Panc1 (cell line): ENCODE measurements at regions not wholly inside any gene's neighbourhood (a gene's known extent, or its start where the extent isn't known, plus 50 kb on each side); places are given as distances from the start of the nearest gene placed in this dataset.
"Not testable (repeated sequence)": the region's sequence is repeated elsewhere in the genome, so short reads cannot be mapped to it uniquely, and the experiment has no call there.

Experiments used
- ATAC-seq: fragments of 200-7000 bp; cut with Tn5 transposase; 2 replicates; pipeline ENCODE4 v1.9.1; 2020; ENCODE audit warnings: mild to moderate bottlenecking, moderate library complexity
- BruUV-seq: library from RNA; stranded (reverse); fragments of 400-500 nt; replicated peaks from 2 replicates; lab custom pipeline; 2021; lab: Mats Ljungman, UMichigan
- CTCF ChIA-PET: fragments of 300-600 bp; sonication (Branson Sonifier 250); formaldehyde crosslinking; loops from one replicate; lab custom pipeline; 2022; ENCODE audit warnings: antibody characterized with exemption; lab: Charles Lee
- POLR2A ChIA-PET: fragments of 300-600 bp; sonication (Branson Sonifier 250); formaldehyde crosslinking; loops from one replicate; lab custom pipeline; 2022; ENCODE audit warnings: antibody characterized with exemption; lab: Charles Lee
- DNase-seq: peaks from one replicate; pipeline ENCODE4 v3.0.0-alpha.2; 2010; ENCODE audit warnings: low read depth, low spot score
- H3K27ac ChIP-seq: 2 replicates; pipeline ENCODE4 v1.5.1; 2011; ENCODE audit warnings: mild to moderate bottlenecking, low read length, inconsistent platforms
- H3K27me3 ChIP-seq: fragments of 200-500 bp; sonication (Bioruptor generic); 2 replicates; pipeline ENCODE4 v1.6.0; 2014; ENCODE audit warnings: low read length, inconsistent platforms; ENCODE audit not compliant: control insufficient read depth, insufficient read depth
- H3K36me3 ChIP-seq: fragments of 200-500 bp; sonication (Bioruptor generic); 2 replicates; pipeline ENCODE4 v1.5.1; 2014; ENCODE audit warnings: inconsistent platforms, mild to moderate bottlenecking, low read length, moderate library complexity; ENCODE audit not compliant: control insufficient read depth, insufficient read depth
- H3K4me1 ChIP-seq: 2 replicates; pipeline ENCODE4 v1.5.1; 2011; ENCODE audit warnings: inconsistent platforms, mild to moderate bottlenecking, low read length, moderate library complexity; ENCODE audit not compliant: control insufficient read depth, insufficient read depth
- H3K4me3 ChIP-seq, 2 experiments: 2 replicates each; pipeline ENCODE4 v1.5.1; 2011 to 2012; ENCODE audit warnings: low read depth in 2 of 2, low read length in 2 of 2, mild to moderate bottlenecking in 2 of 2, inconsistent platforms in 1 of 2, moderate library complexity in 1 of 2
- H3K9me3 ChIP-seq: fragments of 200-500 bp; sonication (Bioruptor generic); 2 replicates; pipeline ENCODE4 v1.5.1; 2014; ENCODE audit warnings: low read depth, mild to moderate bottlenecking, inconsistent platforms, low read length, moderate library complexity; ENCODE audit not compliant: control insufficient read depth, insufficient read depth
- POLR2AphosphoS5 ChIP-seq: IDR thresholded peaks from 2 replicates; pipeline ENCODE4 v1.6.1; 2012; ENCODE audit warnings: mild to moderate bottlenecking, low read depth, low read length, moderate library complexity
- SIN3A ChIP-seq: IDR thresholded peaks from 2 replicates; pipeline ENCODE4 v1.6.1; 2012; ENCODE audit warnings: low read depth, mild to moderate bottlenecking, low read length, moderate library complexity, borderline replicate concordance; ENCODE audit not compliant: insufficient read depth
- TCF7L2 ChIP-seq: IDR thresholded peaks from 2 replicates; pipeline ENCODE4 v1.6.1; 2011; ENCODE audit warnings: mild to moderate bottlenecking, low read depth, low read length, inconsistent platforms
- in situ Hi-C: cut with HindIII; loops from 2 replicates; pipeline ENCODE4 v1.10.0; 2016; ENCODE audit warnings: low sequenced_read_pairs, low pct_unique_long_range_greater_than_20kb
- intact Hi-C: fragments of 100-400 bp; cut with micrococcal nuclease; formaldehyde crosslinking; loops from one replicate; pipeline ENCODE4 v1.10.0; 2022; ENCODE audit not compliant: unreplicated experiment
- TF ChIP-seq, protein P1 (sequence below), 2 experiments: IDR thresholded peaks; 2 replicates each; pipeline ENCODE4 v1.6.1; 2011 to 2012; ENCODE audit warnings: low read depth in 2 of 2, control low read depth in 1 of 2, low read length in 1 of 2, mild to moderate bottlenecking in 1 of 2, moderate library complexity in 1 of 2; ENCODE audit not compliant: insufficient read depth in 1 of 2
- TF ChIP-seq, protein P2 (sequence below): fragments of 450-650 bp; IDR thresholded peaks from 2 replicates; pipeline ENCODE4 v1.5.1; 2017; ENCODE audit warnings: mild to moderate bottlenecking

DNA sequence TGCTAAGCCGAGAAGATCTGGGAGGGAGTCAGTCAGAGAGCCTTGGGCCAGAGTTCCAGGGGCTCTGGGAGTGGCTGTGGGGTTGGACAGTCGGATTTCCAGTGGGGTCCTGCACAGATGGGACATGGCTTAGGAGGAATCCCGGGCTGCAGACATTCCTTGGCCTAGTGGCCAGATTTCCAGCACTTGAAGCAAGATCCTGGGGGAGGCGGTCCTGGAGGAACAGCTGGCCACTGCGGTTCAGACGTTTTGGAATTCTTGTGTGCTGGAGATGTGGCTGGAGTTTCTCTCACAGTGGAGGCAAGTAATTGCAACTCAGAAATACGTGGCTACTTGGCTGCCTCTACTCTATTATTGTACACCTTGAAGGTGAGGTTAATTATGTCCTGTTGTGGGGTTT lies 80.7 kb upstream of the KIF5B start:
- H3K27ac ChIP-seq, BruUV-seq, H3K27me3 ChIP-seq, DNase-seq, in situ Hi-C loops, CTCF ChIA-PET, H3K4me1 ChIP-seq, intact Hi-C loops, H3K9me3 ChIP-seq, ATAC-seq, POLR2A ChIA-PET, H3K4me3 ChIP-seq, H3K36me3 ChIP-seq: not testable (repeated sequence)

- DNase-seq, ATAC-seq, H3K4me3 ChIP-seq, POLR2A ChIA-PET, in situ Hi-C loops, BruUV-seq, H3K9me3 ChIP-seq, intact Hi-C loops, CTCF ChIA-PET, H3K27me3 ChIP-seq, H3K27ac ChIP-seq, H3K36me3 ChIP-seq, H3K4me1 ChIP-seq: not testable (repeated sequence)
These were observed 79.6 kb upstream of the KIF5B start for GRCh38 chr10:32135796-32136195.

DNA sequence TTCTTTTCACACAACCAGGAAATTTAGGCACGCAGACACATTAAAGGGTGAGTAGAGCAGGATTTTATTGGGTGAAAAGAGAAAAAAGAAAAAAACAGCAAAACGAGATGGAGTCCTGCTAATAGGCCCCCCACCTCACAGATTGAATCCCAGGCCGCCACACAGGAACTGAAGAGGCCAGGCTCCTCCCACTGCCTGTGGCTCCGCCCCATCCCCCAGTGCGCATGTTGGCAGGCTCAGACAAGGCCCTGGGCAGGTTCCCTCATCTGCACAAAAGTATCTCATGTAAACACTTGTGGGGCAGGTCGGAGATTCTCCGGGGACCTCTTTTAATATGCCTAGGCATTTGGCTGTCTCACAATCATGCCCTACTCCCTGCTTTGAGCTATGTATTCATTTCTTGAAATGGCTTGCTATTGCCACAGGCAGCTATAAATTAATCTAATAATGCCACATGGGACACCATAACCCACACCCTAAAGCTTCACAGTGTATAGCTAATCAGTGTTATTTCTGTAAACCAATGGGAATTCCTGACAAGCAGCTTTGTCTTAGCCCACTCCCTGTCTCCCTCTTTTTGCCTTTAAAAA lies 76.2 kb upstream of the KIF5B start:
- DNase-seq (no peak), ATAC-seq (no peak)
- no peak overlapping the region for H3K4me3 ChIP-seq
- BruUV-seq, result no TSS peak
- ChIA-PET POLR2A (no interaction called here), CTCF (no interaction called here)
- H3K27me3 ChIP-seq, result no peaks in the 10 kb centered on the region
- H3K4me1 ChIP-seq, result no peaks in the 10 kb centered on the region
- in situ Hi-C loops, result no loop called here
- H3K9me3 ChIP-seq, result no peaks in the 10 kb centered on the region
- H3K36me3 ChIP-seq, result no peaks in the 10 kb centered on the region
- no peak overlapping the region for H3K27ac ChIP-seq
- TF ChIP-seq, protein P1, sequence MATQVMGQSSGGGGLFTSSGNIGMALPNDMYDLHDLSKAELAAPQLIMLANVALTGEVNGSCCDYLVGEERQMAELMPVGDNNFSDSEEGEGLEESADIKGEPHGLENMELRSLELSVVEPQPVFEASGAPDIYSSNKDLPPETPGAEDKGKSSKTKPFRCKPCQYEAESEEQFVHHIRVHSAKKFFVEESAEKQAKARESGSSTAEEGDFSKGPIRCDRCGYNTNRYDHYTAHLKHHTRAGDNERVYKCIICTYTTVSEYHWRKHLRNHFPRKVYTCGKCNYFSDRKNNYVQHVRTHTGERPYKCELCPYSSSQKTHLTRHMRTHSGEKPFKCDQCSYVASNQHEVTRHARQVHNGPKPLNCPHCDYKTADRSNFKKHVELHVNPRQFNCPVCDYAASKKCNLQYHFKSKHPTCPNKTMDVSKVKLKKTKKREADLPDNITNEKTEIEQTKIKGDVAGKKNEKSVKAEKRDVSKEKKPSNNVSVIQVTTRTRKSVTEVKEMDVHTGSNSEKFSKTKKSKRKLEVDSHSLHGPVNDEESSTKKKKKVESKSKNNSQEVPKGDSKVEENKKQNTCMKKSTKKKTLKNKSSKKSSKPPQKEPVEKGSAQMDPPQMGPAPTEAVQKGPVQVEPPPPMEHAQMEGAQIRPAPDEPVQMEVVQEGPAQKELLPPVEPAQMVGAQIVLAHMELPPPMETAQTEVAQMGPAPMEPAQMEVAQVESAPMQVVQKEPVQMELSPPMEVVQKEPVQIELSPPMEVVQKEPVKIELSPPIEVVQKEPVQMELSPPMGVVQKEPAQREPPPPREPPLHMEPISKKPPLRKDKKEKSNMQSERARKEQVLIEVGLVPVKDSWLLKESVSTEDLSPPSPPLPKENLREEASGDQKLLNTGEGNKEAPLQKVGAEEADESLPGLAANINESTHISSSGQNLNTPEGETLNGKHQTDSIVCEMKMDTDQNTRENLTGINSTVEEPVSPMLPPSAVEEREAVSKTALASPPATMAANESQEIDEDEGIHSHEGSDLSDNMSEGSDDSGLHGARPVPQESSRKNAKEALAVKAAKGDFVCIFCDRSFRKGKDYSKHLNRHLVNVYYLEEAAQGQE (IDR thresholded peaks at IDR 0.05; ENCODE audit: insufficient read depth in 1 of 2, low read depth in 2 of 2, low read length in 1 of 2), result no peak
- no peak for TF ChIP-seq POLR2AphosphoS5
- TF ChIP-seq SIN3A, result no peak
- TF ChIP-seq, protein P2, sequence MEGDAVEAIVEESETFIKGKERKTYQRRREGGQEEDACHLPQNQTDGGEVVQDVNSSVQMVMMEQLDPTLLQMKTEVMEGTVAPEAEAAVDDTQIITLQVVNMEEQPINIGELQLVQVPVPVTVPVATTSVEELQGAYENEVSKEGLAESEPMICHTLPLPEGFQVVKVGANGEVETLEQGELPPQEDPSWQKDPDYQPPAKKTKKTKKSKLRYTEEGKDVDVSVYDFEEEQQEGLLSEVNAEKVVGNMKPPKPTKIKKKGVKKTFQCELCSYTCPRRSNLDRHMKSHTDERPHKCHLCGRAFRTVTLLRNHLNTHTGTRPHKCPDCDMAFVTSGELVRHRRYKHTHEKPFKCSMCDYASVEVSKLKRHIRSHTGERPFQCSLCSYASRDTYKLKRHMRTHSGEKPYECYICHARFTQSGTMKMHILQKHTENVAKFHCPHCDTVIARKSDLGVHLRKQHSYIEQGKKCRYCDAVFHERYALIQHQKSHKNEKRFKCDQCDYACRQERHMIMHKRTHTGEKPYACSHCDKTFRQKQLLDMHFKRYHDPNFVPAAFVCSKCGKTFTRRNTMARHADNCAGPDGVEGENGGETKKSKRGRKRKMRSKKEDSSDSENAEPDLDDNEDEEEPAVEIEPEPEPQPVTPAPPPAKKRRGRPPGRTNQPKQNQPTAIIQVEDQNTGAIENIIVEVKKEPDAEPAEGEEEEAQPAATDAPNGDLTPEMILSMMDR, result no peak
- no peak for TF ChIP-seq TCF7L2
- intact Hi-C loops, result no loop called here
